ENCODE measurements at regions not wholly inside any gene's neighbourhood (a gene's known extent, or its start where the extent isn't known, plus 50 kb on each side); places are given as distances from the start of the nearest gene placed in this dataset.

GRCh38 chr3:18082551-18083272 lies 340.3 kb upstream of the TBC1D5 start:
- Histone ChIP-seq H2BK12ac (ENCODE audit: low read depth, low read length) (no peak overlapping the region), H3K23me2 (ENCODE audit: low read depth, low read length) (no peaks in the 10 kb centered on the region), H3K4me3 (ENCODE audit: extremely low read depth in 1 of 4, insufficient read depth in 2 of 4, low read depth in 3 of 4, low read length in 4 of 4) (no peak overlapping the region), H2BK120ac (replicated peaks; ENCODE audit: low read depth, low read length) (no peak overlapping the region), H2BK15ac (ENCODE audit: low read length) (no peak overlapping the region), H4K91ac (replicated peaks; ENCODE audit: insufficient read length, low read length) (no peak overlapping the region), H3K4ac (replicated peaks; ENCODE audit: insufficient read length, low read depth, low read length) (no peak overlapping the region), H2AK5ac (ENCODE audit: low read depth, low read length) (no peak overlapping the region), H4K8ac (ENCODE audit: extremely low read depth, insufficient read depth, low read length) (no peak overlapping the region), H4K20me1 (replicated peaks in 1 of 2; ENCODE audit: control insufficient read depth in 1 of 2, insufficient read depth in 2 of 2, low read length in 2 of 2) (no peaks in the 10 kb centered on the region), H3K4me2 (ENCODE audit: insufficient read depth in 1 of 2, low read depth in 2 of 2, low read length in 2 of 2) (no peak overlapping the region), H3K79me2 (ENCODE audit: control insufficient read depth in 1 of 2, insufficient read depth in 2 of 2, low read length in 2 of 2) (no peaks in the 10 kb centered on the region), H3K9ac (replicated peaks in 1 of 4; ENCODE audit: extremely low read depth in 1 of 4, low read depth in 3 of 4, low read length in 3 of 4) (no peak overlapping the region), H3K79me1 (ENCODE audit: low read depth, low read length) (no peaks in the 10 kb centered on the region), H3K27me3 (replicated peaks in 1 of 4; ENCODE audit: control insufficient read depth in 3 of 4, extremely low read depth in 1 of 4, insufficient read depth in 3 of 4, low read length in 3 of 4) (no peaks in the 10 kb centered on the region), H2BK20ac (ENCODE audit: low read length) (no peak overlapping the region), H3K56ac (replicated peaks; ENCODE audit: insufficient read length, low read depth, low read length) (no peak overlapping the region), H3K18ac (ENCODE audit: extremely low read depth, low read length) (no peak overlapping the region), H2AFZ (ENCODE audit: low read length) (no peak overlapping the region), H3K4me1 (replicated peaks in 1 of 4; ENCODE audit: control insufficient read depth in 3 of 4, insufficient read depth in 4 of 4, low read length in 3 of 4) (peaks cover 0 to 3% (median 0%) of the 10 kb centered on the region in 4 experiments; a peak in 1 of 7 replicates), H3K14ac (ENCODE audit: insufficient read length) (no peak overlapping the region), H3K9me3 (ENCODE audit: insufficient read depth in 2 of 2, low read depth in 1 of 2, low read length in 1 of 2) (no peaks in the 10 kb centered on the region), H3K27ac (ENCODE audit: low read depth, low read length) (no peak overlapping the region), H3K23ac (ENCODE audit: insufficient read length) (no peak overlapping the region), H3K36me3 (ENCODE audit: control insufficient read depth in 2 of 4, insufficient read depth in 4 of 4, low read length in 3 of 4) (no peaks in the 10 kb centered on the region), H2BK5ac (ENCODE audit: low read depth, low read length) (no peak overlapping the region), H4K5ac (ENCODE audit: insufficient read length, low read depth, low read length) (no peak overlapping the region)
- FAIRE-seq: no peak
- TF ChIP-seq JUN (IDR thresholded peaks at IDR 0.05; ENCODE audit: low read depth, low read length): no peak
- TF ChIP-seq ASH2L (IDR thresholded peaks at IDR 0.05; ENCODE audit: low read length): no peak
- no peak for TF ChIP-seq POU5F1 (IDR thresholded peaks at IDR 0.05; ENCODE audit: low read depth, low read length)
- no peak for TF ChIP-seq SRF (IDR thresholded peaks at IDR 0.05; ENCODE audit: low read depth, low read length)
- no peak for TF ChIP-seq ATF2 (IDR thresholded peaks at IDR 0.05; ENCODE audit: low read length)
- no peak for TF ChIP-seq JUND (IDR thresholded peaks at IDR 0.05; ENCODE audit: low read length)
- TF ChIP-seq CHD1 (IDR thresholded peaks at IDR 0.05; ENCODE audit: low read depth, low read length): no peak
- ChIA-PET POLR2A (ENCODE audit: partially characterized antibody) (interaction anchor here (0.6 kb wide), 1 partner anchor 60 kb away, joined by 3 read pairs; no protein-coding TSS in a partner anchor), CTCF (ENCODE audit: partially characterized antibody) (interaction anchor here (1.2 kb wide), 1 partner anchor 67 kb away, joined by 3 read pairs; no protein-coding TSS in a partner anchor)
- WGBS, 2 experiments (ENCODE audit: extremely low coverage in 1 of 2, insufficient coverage in 1 of 2, insufficient read length in 1 of 2, insufficient replicate concordance in 2 of 2, low coverage in 1 of 2, low lambda C conversion rate in 2 of 2, missing lambda C conversion rate in 1 of 2): 83 to 100% methylated on average over 2 to 3 of the region's 3 CpGs
- DNase-seq (ENCODE audit: low read depth in 1 of 2, low spot score in 2 of 2): no peak

All from H1 (cell line).